ENCODE measurements at regions not wholly inside any gene's neighbourhood (a gene's known extent, or its start where the extent isn't known, plus 50 kb on each side); places are given as distances from the start of the nearest gene placed in this dataset.
"Not testable (repeated sequence)": the region's sequence is repeated elsewhere in the genome, so short reads cannot be mapped to it uniquely, and the experiment has no call there.

DNA sequence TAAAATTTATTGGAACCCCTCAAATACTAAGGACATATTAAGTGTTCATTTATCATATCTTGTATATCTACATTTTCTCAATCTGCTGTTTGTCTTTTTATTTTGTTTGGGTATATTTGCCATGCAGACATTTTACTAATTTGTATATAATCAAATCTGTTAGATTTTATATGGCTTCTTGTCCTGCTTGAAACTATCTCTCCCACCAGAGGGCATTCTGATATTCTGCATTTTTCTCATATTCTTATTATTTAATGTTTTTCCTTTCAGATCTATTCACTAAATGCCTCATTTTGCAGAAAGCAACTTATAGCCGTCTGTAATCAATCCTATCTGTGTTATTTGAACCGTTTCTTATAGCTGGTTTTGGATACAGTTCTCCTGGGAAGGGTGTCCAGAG lies 745.5 kb downstream of the LRRIQ3 start:
- no peak for DNase-seq

DNA sequence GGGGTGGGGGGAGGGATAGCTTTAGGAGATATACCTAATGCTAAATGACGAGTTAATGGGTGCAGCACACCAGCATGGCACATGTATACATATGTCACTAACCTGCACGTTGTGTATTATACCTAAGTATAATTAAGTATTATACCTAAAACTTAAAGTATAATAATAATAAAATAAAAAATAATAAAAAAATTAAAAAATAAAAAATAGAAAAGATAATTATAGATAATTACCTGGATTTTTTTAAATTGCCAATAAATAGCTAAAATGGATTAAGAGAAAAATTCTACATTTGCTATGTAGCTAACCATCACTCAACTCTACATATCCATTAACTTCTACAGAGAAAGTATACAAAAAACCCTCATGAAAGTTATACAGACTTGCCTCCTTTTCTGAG lies 747.3 kb downstream of the LRRIQ3 start:
- not testable (repeated sequence) for DNase-seq

- DNase-seq = no peak
These were observed 786.5 kb downstream of the LRRIQ3 start for GRCh38 chr1:73411479-73411878.

DNA sequence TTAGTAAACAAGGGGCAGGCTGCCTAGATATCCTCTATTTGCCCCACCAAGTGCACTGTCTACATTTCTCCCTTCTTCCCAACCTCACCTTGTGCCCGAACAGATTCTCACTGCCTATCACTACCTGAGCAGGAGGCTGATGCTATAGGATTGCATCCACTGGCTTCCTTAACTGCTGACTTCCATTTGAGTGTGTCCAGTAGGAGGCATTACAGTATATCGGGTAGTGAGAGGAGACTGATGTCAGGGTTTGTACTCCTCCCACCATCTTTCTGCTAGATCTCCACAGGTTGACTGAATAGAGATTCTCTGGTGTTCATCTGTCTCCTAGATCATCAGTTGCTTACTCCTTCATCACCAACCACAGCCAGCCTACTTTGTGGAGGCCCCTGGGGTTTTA lies 796.3 kb downstream of the LRRIQ3 start:
- no peak for DNase-seq

- DNase-seq = no peak
These were observed 815.0 kb downstream of the LRRIQ3 start for GRCh38 chr1:73382966-73383365.

GRCh38 chr1:73366734-73367413 lies 831.1 kb downstream of the LRRIQ3 start:
- DNase-seq = no peak

GRCh38 chr1:73359001-73359400 lies 839.0 kb downstream of the LRRIQ3 start:
- DNase-seq = no peak

DNA sequence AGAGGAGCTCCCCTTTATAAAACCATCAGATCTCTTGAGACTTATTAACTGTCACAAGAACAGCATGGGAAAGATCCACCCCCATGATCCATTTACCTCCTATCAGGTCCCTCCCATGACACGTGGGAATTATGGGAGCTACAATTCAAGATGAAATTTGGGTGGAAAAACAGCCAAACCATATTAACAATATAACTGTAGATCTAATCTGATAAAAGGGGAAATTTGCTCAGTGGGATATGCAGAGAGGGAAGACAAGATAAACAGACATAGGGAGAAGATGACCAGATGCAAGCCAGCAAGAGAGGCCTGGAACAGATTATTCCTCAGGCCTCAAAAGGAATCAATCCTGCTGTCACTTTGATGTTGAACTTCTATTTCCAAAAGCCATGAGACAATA lies 841.5 kb downstream of the LRRIQ3 start:
- DNase-seq = no peak

DNA sequence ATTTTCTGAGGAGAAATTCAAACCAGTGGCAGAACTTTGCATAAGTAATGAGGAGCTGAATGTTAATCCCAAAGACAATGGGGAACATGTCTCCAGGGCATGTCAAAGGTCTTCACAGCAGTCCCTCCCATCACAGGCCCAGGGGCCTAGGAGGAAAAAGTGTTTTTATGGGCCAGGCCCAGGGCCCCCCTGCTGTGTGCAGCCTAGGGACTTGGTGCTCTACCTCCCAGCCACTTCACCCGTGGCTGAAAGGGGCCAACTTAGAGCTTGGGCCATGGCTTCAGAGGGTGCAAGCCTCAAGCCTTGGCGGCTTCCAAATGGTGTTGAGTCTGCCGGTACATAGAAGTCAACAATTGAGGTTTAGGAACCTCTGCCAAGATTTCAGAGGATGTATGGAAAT lies 854.0 kb downstream of the LRRIQ3 start:
- no peak for DNase-seq

DNA sequence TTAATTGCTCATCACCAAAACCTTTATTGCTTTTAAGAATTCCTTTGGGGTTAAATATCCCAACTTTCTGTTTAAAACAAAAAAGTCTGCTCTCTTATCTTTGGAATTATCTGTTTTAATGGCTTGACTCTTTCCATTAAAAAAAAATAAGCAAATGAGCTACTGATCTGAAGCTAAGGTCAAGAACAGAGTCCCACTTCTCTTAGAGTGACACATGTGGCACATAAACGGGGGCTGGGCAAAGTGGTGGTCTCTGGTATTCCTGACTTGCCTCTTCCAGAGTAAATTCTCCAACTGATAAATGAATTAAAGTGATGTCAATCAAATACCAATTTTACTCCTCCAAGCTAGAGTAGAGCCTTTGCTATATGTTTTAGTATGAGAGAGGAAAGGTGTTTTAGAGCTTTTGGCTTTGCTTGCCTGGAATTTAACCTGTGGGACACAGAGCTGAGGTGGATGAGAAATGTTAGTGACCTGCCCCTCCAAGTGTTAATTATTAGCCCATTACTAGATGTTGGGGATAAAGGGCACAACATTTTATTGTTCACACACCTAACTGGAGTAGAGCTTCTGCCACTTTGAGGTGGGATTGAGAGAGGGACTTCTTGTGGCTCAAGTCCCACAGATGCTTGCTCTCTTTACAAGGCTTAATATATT lies 864.0 kb downstream of the LRRIQ3 start:
- DNase-seq = no peak

GRCh38 chr1:73331726-73332125 lies 866.2 kb downstream of the LRRIQ3 start:
- no peak for DNase-seq

DNA sequence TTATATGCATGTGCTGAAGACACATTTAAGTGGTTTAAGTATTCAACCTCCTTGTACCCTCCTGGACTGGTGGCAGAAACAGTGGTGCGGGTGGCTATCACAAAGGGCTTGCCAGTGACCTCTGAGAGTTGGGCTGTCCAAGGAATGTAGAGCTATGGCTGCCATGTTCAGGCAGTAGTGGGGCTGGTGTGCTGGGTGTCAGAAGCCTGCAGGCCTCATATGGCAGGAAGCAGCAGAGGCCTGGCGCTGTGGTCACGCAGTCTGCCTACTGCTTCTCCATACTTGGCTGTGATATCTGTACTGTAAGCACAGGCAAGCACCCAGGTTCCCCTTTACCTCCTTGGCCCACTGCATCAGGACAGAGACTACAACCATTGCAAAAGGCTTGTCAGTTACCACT lies 870.0 kb downstream of the LRRIQ3 start:
- no peak for DNase-seq

DNA sequence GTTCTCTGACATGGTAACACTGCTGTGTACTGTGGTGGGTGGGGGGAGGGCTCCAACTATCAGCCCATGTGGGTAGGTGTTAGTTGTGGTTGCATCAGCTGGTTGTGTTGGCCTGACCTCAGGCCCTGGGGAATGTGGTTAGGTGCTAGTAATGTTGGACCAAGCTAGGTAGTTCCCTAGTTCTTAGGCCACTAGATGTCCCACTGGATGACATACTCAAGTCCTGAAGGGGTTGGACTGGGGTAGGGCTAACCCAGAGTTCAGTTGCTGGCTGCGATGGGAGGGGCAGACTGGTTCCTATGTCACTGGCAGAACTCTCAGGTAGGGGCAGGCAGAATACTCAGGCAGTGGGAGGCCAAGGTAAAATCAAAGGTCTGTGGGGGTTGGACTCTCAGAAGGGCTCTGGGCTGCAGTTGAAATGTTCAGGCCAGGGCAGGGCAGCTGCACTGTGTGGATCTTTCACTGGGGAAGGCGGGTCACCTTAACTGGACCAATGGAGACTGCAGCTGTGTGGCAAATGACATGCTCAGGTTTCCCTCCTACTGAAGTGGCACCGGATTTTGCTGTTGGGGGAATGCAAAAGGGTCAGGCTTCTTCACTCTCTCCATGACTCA lies 870.7 kb downstream of the LRRIQ3 start:
- no peak for DNase-seq

- no peak for DNase-seq
These were observed 871.3 kb downstream of the LRRIQ3 start for GRCh38 chr1:73326663-73327062.

DNA sequence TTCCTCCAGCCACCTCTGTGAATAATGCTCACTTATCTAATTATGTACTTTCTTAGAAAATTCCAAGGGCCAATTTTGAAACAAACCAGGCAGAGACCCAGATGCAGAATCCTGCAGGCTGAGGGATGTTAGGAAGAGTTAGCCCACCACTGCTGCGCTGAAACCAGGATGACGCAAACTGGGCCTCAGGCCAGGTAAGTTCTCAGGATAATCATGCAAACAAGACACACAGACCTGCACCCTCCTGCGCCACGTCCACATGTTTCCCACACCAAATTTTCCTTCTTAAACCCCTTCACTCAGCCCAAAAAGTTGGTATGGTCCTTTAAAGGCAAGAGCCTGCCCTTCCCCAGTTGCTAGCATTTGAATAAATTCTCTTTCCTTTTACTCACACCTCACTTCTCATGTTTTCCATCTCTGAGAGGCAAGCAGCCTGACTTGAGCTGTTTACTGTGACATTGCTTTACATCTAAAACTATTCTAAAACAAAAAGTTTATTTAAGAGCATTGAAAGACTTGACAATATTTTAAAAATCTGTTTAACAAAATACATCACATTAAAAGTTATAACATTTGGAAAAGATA lies 887.1 kb downstream of the LRRIQ3 start:
- DNase-seq = peak; percentile 0

DNA sequence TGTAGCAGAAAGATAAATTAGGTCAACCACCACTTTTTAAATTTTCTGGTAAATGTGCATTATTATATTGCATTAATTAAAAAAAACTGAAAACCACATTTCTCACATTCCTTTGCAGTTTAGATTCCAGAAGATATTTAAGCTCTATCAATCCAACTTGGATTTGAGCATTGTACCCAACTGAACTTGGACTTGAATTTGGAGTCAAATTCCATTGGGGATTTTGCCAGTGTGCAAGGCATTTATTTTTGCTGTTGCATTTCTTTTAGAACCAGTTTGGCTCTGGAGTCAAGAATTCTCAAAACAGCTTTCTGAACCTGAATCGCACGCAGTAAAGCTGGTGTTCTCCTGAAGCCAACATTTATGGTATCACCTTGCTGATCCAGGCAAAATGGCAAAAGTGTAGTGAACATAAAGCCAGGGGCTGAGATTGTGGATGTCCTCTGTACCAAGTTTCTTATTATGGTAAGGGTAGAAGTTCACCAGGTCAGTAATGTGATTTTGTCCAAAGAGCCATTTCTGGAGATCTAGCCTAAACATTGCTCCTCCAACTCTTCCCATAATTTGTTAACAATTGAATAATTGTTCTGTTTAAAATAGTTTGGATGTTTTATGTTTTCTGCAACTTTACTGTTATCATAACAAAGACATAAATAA lies 890.9 kb downstream of the LRRIQ3 start:
- no peak for DNase-seq

GRCh38 chr1:73273886-73274285 lies 924.1 kb downstream of the LRRIQ3 start:
- DNase-seq = no peak

GRCh38 chr1:73245196-73245595 lies 952.8 kb downstream of the LRRIQ3 start:
- DNase-seq = not testable (repeated sequence)

DNA sequence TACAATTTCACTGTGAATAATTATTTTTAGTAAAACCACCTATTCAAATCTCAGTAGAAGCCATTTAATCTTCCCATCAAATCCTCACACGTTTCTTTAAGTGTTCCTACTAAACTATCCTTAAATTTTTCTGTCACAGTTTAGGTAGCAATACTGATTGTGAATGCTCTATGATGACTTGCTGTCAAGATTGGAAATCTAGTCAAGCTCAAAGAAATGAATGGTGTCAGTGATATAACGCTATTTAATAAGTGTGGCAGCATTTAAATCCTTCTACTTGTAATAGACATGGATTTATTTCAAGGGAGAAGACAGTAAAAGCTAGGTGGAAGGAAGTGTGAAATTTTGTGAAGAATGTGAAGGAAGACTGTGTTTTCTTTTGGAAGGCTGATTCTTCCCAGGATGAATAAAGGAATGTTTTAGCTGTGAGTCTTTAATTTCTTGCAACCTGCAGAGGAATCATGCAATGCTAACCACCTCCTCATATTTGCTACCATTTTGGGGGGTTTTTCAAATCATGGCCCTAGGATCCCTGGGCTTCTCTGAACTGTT lies 936.7 kb upstream of the NEGR1 start:
- DNase-seq = no peak

DNA sequence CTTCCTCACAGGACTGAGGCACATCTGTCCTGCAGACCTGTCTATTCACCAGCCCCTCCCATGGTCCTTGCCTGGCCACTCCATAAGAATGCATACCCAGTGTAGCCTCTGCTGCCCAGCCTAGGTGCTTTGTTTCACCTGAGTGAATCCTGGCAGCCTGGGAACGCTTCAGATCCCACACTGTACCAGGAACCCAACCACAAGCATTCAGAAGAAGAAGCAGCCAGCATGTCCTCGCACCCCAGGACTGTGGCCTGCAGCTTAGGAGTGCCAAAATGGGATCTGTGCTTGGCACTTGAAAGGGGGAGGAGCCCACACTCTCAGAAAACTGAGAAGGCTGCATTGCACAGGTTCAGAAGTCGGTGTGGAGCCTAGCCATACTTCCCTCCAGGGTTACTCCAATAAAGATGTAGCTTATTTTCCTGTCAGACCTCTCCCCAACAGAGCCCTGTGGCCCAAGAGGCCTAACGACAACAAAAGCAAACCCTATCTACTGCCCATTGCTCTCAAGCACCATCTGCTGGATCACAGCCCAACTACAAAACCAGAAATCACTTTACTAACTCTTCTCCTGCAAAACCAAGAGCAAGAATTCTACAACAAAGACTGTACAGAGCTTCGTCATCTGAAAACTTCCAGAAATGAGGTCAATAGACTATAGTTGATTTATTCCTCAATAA lies 923.1 kb upstream of the NEGR1 start:
- DNase-seq = no peak

- no peak for DNase-seq
These were observed 915.6 kb upstream of the NEGR1 start for GRCh38 chr1:73197972-73198371.

GRCh38 chr1:73194965-73195364 lies 912.6 kb upstream of the NEGR1 start:
- no peak for DNase-seq

DNA sequence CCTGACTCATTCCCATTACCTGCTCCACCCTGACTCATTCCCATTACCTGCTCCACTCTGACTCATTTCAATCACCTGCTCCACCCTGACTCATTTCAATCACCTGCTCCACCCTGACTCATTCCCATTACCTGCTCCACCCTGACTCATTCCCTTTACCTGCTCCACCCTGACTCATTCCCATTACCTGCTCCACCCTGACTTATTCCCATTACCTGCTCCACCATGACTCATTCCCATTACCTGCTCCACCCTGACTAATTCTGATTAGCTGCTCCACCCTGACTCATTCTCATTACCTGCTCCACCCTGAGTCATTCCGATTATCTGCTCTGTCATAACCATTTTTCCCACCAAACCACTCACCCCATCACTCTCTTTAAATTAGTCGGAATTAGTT lies 901.2 kb upstream of the NEGR1 start:
- DNase-seq = not testable (repeated sequence)

Measured in fibroblast of upper back skin (primary cell).